GM12873 (cell line): ENCODE measurements at regions not wholly inside any gene's neighbourhood (a gene's known extent, or its start where the extent isn't known, plus 50 kb on each side); places are given as distances from the start of the nearest gene placed in this dataset.

Experiments
- CTCF ChIP-seq: IDR thresholded peaks from 2 replicates; pipeline ENCODE4 v1.5.1; 2012; ENCODE audit warnings: low read depth, mild to moderate bottlenecking, moderate library complexity, low read length, control low read depth; ENCODE audit not compliant: insufficient read depth; ENCODE audit errors: missing control alignments

GRCh38 chr6:71524201-71524600 lies 235.6 kb downstream of the OGFRL1 start:
- TF ChIP-seq CTCF: no peak

- TF ChIP-seq CTCF: no peak
Observed at GRCh38 chr6:71527886-71528285, 239.3 kb downstream of the OGFRL1 start.

GRCh38 chr6:71529026-71529425 lies 240.4 kb downstream of the OGFRL1 start:
- TF ChIP-seq CTCF: no peak

GRCh38 chr6:71529769-71530168 lies 241.2 kb downstream of the OGFRL1 start:
- no peak for TF ChIP-seq CTCF

GRCh38 chr6:71531006-71531405 lies 242.4 kb downstream of the OGFRL1 start:
- TF ChIP-seq CTCF: no peak

DNA sequence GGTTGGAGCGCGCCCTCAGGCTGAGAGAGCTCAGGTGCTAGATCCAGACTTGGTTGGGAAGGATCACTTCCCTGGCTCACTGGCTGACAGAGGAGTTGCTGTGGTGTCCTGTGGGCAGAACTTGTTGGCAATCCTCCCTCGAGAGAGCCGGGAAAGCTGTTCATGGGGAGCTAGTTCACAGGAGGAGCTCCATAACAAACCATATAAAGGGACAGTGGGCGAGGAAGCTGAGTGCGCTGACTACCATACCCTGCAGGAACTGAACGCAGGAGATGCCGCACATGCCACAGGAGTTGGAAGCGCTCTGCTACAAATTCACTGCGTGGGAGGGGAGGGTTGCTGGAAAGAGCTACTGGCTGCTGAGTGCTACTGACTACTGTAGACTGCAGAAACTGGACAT lies 243.2 kb downstream of the OGFRL1 start:
- no peak for TF ChIP-seq CTCF

- TF ChIP-seq CTCF: peak; percentile 50
Observed at GRCh38 chr6:71533939-71534379, 245.3 kb downstream of the OGFRL1 start.
